Mucosa of rectum (tissue), 2 donors: ENCODE measurements at regions not wholly inside any gene's neighbourhood (a gene's known extent, or its start where the extent isn't known, plus 50 kb on each side); places are given as distances from the start of the nearest gene placed in this dataset.

Experiments used
- H3K27ac ChIP-seq, 2 donors: one replicate each; pipeline ENCODE4 v1.7.0; 2013; ENCODE audit warnings: inconsistent platforms in 2 of 2, low read depth in 2 of 2, low read length in 2 of 2
- H3K27me3 ChIP-seq, 2 donors: one replicate each; pipeline ENCODE4 v1.7.0; 2013; ENCODE audit warnings: low read length in 2 of 2; ENCODE audit not compliant: control insufficient read depth in 2 of 2, insufficient read depth in 2 of 2
- H3K36me3 ChIP-seq, 2 donors: one replicate each; pipeline ENCODE4 v1.7.0; 2013; ENCODE audit warnings: low read length in 2 of 2; ENCODE audit not compliant: control insufficient read depth in 2 of 2, insufficient read depth in 2 of 2
- H3K4me1 ChIP-seq, 2 donors: one replicate each; pipeline ENCODE4 v1.7.0; 2013; ENCODE audit warnings: low read length in 2 of 2, mild to moderate bottlenecking in 1 of 2; ENCODE audit not compliant: control insufficient read depth in 2 of 2, insufficient read depth in 2 of 2
- H3K4me3 ChIP-seq, 2 donors: one replicate each; pipeline ENCODE4 v1.7.0; 2013; ENCODE audit warnings: low read length in 2 of 2
- H3K9ac ChIP-seq, 2 donors: one replicate each; pipeline ENCODE4 v1.7.0; 2013; ENCODE audit warnings: low read length in 2 of 2, low read depth in 1 of 2, mild to moderate bottlenecking in 1 of 2
- H3K9me3 ChIP-seq, 2 donors: one replicate each; pipeline ENCODE4 v1.7.0; 2013; ENCODE audit warnings: low read length in 2 of 2; ENCODE audit not compliant: control insufficient read depth in 2 of 2
- donor health status: healthy.
- donor health status: Normal muscosa, but diverticular disease.

DNA sequence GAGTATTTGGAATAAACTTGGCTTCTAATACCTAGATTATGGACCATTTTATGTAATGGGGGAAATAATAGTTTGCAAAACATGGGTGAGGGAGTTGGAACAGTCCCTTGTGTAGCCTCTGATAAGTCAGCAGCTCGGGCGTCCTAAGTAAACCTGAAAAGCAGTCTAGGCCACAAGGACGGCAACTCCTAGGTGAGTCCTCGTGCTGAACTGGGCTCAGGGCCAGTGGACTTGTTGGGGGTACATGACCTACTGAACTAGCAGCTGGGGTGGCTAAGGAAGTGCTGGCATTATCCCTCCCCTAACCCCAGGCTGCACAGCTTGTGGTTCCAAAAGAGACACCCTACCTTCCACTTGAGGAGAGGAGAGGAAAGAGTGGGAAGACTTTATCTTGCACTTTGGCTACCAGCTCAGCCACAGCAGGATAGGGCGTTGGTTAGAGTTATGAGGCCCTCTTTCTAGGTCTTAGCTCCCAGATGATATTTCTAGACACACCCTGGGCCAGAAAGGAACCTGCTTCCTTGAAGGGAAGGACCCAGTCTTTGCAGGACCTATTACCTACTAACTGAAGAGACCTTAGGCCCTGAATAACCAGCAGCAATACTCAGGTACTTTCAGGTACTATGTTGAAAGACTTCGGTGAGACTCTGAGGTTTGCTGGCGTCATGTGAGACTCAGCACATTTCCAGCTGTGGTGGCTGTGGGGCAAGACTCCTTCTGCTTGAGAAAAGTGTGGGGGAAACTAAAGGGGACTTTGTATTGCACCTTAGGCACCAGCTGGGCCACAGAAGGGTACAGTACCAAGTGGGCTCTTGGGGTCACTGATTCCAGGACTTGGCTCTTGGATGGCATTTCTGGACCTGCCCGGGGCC, 71.0 kb downstream of the AQP4 start:
- no peaks in the 10 kb centered on the region for H3K4me1 ChIP-seq
- no peaks in the 10 kb centered on the region for H3K9me3 ChIP-seq
- H3K4me3 ChIP-seq, result no peak overlapping the region
- H3K27me3 ChIP-seq, result no peaks in the 10 kb centered on the region
- no peak overlapping the region for H3K27ac ChIP-seq
- H3K9ac ChIP-seq, result no peak overlapping the region
- no peaks in the 10 kb centered on the region for H3K36me3 ChIP-seq

- no peaks in the 10 kb centered on the region for H3K4me1 ChIP-seq
- no peaks in the 10 kb centered on the region for H3K36me3 ChIP-seq
- H3K9ac ChIP-seq, result no peak overlapping the region
- no peaks in the 10 kb centered on the region for H3K27me3 ChIP-seq
- no peak overlapping the region for H3K27ac ChIP-seq
- no peaks in the 10 kb centered on the region for H3K9me3 ChIP-seq
- H3K4me3 ChIP-seq, result no peak overlapping the region
Observed at GRCh38 chr18:26792661-26793060, 72.8 kb downstream of the AQP4 start.

GRCh38 chr18:26791676-26792075, 73.8 kb downstream of the AQP4 start:
- no peaks in the 10 kb centered on the region for H3K27me3 ChIP-seq
- H3K9me3 ChIP-seq, result no peaks in the 10 kb centered on the region
- H3K27ac ChIP-seq, result no peak overlapping the region
- no peaks in the 10 kb centered on the region for H3K36me3 ChIP-seq
- H3K4me1 ChIP-seq, result no peaks in the 10 kb centered on the region
- H3K9ac ChIP-seq, result no peak overlapping the region
- H3K4me3 ChIP-seq, result no peak overlapping the region

GRCh38 chr18:26784599-26784998, 80.9 kb downstream of the AQP4 start:
- Histone ChIP-seq H3K9ac (no peak overlapping the region), H3K9me3 (no peaks in the 10 kb centered on the region), H3K4me1 (no peaks in the 10 kb centered on the region), H3K27ac (no peak overlapping the region), H3K36me3 (no peaks in the 10 kb centered on the region), H3K27me3 (no peaks in the 10 kb centered on the region), H3K4me3 (no peak overlapping the region)

DNA sequence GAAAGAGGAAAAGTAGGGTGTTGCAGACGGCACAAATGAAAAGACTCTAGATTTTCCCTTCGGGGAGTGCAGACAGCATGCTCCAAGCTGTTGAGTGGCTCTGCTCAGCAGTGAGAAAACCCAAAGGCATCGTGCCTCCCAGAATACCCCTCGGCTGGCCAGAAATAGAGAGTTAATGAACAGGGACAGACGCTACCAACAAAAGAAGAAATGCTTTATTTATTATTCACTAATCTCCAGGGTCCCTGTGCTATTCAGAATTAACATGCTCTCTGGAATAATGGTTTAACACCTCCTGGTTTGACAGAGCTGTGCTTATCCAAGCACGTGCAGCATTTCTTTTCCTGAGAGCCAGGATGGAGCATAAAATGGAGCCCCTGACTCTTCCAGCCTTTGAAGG, 82.3 kb downstream of the AQP4 start:
- Histone ChIP-seq H3K9me3 (no peaks in the 10 kb centered on the region), H3K36me3 (no peaks in the 10 kb centered on the region), H3K27me3 (no peaks in the 10 kb centered on the region), H3K27ac (no peak overlapping the region), H3K4me3 (no peak overlapping the region), H3K4me1 (no peaks in the 10 kb centered on the region), H3K9ac (no peak overlapping the region)

DNA sequence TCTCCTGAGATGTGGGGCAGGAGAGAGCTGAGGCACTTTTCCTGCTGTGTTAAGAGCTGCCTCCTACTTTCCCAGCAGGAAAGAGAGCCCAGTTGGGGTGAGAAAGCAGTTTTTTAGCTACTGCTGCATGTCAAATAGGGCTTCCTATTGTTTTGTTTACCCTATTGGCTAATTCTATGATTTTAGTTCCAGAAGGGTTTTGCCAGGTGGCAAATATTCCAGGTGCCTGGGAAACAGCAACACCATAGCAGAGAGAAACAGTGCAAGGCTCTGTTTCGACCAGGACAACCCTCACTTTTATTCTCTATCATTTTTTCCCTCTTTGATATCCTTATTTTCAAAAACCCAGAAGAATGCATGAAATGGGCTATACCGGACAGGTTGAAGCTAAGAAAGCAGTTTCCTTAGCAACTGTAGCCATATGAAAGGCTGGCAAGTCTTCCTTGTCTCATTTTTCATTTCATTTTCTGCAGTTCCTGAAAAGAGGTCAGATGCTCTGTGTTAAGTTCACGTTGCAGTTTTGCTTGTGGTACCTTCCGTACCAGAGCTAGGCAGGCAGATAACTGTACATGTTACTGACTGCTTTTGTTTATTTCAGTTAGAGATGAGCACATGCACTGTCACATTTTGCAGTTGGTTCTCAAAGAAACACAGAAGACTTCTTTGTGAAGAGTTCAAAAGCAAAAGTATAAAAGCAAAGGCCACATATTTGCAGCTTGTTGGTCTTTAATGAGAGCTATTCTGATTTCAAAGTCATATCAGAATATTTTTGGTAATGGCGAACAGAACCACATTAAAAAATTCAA, 84.8 kb downstream of the AQP4 start:
- H3K9me3 ChIP-seq, result no peaks in the 10 kb centered on the region
- H3K9ac ChIP-seq, result no peak overlapping the region
- H3K4me1 ChIP-seq, result no peaks in the 10 kb centered on the region
- no peaks in the 10 kb centered on the region for H3K27me3 ChIP-seq
- no peak overlapping the region for H3K4me3 ChIP-seq
- no peaks in the 10 kb centered on the region for H3K36me3 ChIP-seq
- no peak overlapping the region for H3K27ac ChIP-seq

DNA sequence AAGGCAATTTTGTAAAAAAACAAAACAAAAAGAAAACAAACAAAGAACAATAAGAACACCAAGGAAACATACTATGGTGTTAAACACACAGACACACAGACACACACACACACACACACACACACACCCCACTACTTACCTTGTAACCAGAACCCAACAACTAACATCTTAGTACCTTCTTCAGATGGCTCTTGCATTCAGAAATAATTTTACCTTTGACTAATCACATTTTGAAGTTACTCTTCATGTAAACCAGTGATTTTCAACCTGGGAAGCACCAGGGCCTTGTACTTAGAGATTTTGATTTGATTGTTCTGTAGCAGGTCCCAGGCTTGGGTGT, 87.5 kb downstream of the AQP4 start:
- H3K4me1 ChIP-seq, result no peaks in the 10 kb centered on the region
- no peaks in the 10 kb centered on the region for H3K36me3 ChIP-seq
- no peak overlapping the region for H3K9ac ChIP-seq
- H3K27ac ChIP-seq, result no peak overlapping the region
- H3K4me3 ChIP-seq, result no peak overlapping the region
- no peaks in the 10 kb centered on the region for H3K27me3 ChIP-seq
- no peaks in the 10 kb centered on the region for H3K9me3 ChIP-seq

- no peak overlapping the region for H3K4me3 ChIP-seq
- H3K27ac ChIP-seq, result no peak overlapping the region
- H3K27me3 ChIP-seq, result no peaks in the 10 kb centered on the region
- no peaks in the 10 kb centered on the region for H3K9me3 ChIP-seq
- no peaks in the 10 kb centered on the region for H3K36me3 ChIP-seq
- H3K4me1 ChIP-seq, result no peaks in the 10 kb centered on the region
- no peak overlapping the region for H3K9ac ChIP-seq
Observed at GRCh38 chr18:26777351-26778053, 88.0 kb downstream of the AQP4 start.

- Histone ChIP-seq H3K9me3 (no peaks in the 10 kb centered on the region), H3K4me1 (no peaks in the 10 kb centered on the region), H3K4me3 (no peak overlapping the region), H3K36me3 (no peaks in the 10 kb centered on the region), H3K9ac (no peak overlapping the region), H3K27ac (no peak overlapping the region), H3K27me3 (no peaks in the 10 kb centered on the region)
Observed at GRCh38 chr18:26772691-26773090, 92.8 kb downstream of the AQP4 start.

GRCh38 chr18:26771524-26771923, 94.0 kb downstream of the AQP4 start:
- Histone ChIP-seq H3K4me3 (no peak overlapping the region), H3K27me3 (no peaks in the 10 kb centered on the region), H3K27ac (no peak overlapping the region), H3K4me1 (no peaks in the 10 kb centered on the region), H3K36me3 (no peaks in the 10 kb centered on the region), H3K9me3 (no peaks in the 10 kb centered on the region), H3K9ac (no peak overlapping the region)
